Gastrocnemius medialis (tissue), 4 donors: ENCODE measurements at regions not wholly inside any gene's neighbourhood (a gene's known extent, or its start where the extent isn't known, plus 50 kb on each side); places are given as distances from the start of the nearest gene placed in this dataset.

ENCODE experiments used
- POLR2A ChIP-seq, 2 donors: fragments of 450-650 bp; IDR thresholded peaks; one replicate each; pipeline ENCODE4 v1.6.1; 2017; ENCODE audit warnings: antibody characterized with exemption in 2 of 2, mild to moderate bottlenecking in 2 of 2, moderate library complexity in 2 of 2
- TF ChIP-seq, protein P1 (sequence below), 5 experiments: fragments of 450-650 bp in 3 of 5; fragments of 200-600 bp in 2 of 5; sonication (generic) in 2 of 5; IDR thresholded peaks in 4 of 5; conservative IDR thresholded peaks in 1 of 5; 1 replicate in 4 of 5; 2 replicates in 1 of 5; pipeline ENCODE4 v1.5.1; 2016 to 2019; ENCODE audit warnings: antibody characterized with exemption in 5 of 5, mild to moderate bottlenecking in 3 of 5, moderate library complexity in 3 of 5

DNA sequence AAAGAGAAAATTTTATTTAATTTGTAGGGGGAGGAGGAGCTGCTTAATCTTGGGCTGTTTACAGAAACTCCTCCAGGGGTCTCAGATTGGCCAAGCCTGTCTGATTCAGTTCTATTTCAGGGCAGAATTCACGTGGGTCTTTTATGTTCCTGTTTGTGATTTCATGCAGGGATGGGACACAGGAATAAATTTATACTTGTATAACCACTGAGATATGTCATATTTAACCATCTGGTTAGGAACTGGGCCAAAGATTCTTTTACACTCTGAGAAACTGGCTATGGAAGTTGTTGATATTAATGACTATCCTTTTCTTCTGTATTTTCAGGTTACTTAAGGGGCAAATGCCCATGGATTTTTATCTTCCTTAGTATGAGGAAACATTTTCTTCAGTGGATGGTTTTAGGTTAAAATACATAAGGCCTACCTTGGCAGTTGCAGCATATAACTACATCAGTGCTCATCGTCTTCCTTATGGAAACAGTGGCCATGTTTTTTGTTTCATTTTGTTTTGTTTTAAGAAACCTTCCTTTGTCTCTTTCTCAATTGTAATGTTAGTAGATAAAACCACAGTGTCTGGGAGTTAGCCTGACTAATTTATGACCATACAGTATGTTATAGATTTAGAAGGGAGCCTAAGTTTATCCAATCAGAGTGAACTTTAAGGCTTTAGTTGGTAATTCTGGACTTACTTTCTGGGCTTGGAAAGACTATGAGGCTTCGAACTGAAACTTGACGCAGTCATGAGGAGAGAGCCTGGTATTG, 132.4 kb upstream of the ANO3 start:
- TF ChIP-seq, protein P1, sequence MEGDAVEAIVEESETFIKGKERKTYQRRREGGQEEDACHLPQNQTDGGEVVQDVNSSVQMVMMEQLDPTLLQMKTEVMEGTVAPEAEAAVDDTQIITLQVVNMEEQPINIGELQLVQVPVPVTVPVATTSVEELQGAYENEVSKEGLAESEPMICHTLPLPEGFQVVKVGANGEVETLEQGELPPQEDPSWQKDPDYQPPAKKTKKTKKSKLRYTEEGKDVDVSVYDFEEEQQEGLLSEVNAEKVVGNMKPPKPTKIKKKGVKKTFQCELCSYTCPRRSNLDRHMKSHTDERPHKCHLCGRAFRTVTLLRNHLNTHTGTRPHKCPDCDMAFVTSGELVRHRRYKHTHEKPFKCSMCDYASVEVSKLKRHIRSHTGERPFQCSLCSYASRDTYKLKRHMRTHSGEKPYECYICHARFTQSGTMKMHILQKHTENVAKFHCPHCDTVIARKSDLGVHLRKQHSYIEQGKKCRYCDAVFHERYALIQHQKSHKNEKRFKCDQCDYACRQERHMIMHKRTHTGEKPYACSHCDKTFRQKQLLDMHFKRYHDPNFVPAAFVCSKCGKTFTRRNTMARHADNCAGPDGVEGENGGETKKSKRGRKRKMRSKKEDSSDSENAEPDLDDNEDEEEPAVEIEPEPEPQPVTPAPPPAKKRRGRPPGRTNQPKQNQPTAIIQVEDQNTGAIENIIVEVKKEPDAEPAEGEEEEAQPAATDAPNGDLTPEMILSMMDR (IDR thresholded peaks at IDR 0.05 in 4 of 5, conservative IDR thresholded peaks at IDR 0.05 in 1 of 5) = no peak
- TF ChIP-seq POLR2A (IDR thresholded peaks at IDR 0.05) = no peak
